Panc1 (cell line): ENCODE measurements at regions not wholly inside any gene's neighbourhood (a gene's known extent, or its start where the extent isn't known, plus 50 kb on each side); places are given as distances from the start of the nearest gene placed in this dataset.

ENCODE experiments used
- POLR2AphosphoS5 ChIP-seq: IDR thresholded peaks from 2 replicates; pipeline ENCODE4 v1.6.1; 2012; ENCODE audit warnings: mild to moderate bottlenecking, low read depth, low read length, moderate library complexity
- SIN3A ChIP-seq: IDR thresholded peaks from 2 replicates; pipeline ENCODE4 v1.6.1; 2012; ENCODE audit warnings: low read depth, mild to moderate bottlenecking, low read length, moderate library complexity, borderline replicate concordance; ENCODE audit not compliant: insufficient read depth
- TF ChIP-seq, protein P1 (sequence below): fragments of 450-650 bp; IDR thresholded peaks from 2 replicates; pipeline ENCODE4 v1.5.1; 2017; ENCODE audit warnings: mild to moderate bottlenecking

DNA sequence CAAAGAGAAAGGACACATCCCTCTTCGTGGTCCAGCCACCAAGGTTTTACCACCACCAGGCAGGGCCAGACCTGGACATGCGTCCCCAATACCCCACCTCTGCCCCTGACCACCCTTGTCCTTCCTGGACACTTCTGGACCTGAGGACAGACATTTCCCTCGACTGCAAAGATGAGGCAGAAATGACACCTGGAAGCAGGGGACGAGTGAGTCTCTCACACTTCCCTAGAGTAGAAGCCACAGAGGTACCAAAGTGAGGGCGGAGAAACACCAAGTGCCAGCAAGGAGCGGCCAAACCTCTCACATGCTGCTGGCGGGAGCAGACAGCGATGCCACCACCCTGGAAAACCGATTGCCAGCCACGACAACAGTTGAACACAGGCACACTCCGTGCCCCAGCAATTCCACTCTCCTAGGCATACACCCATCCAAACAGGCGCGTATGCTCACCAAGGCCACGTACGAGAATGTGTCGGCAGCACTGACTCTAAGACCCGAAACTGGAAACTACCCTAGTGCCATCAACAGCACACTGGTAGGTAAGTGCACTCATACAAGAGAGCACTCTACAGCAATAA is 207.0 kb upstream of the NSMCE3 start:
- TF ChIP-seq, protein P1, sequence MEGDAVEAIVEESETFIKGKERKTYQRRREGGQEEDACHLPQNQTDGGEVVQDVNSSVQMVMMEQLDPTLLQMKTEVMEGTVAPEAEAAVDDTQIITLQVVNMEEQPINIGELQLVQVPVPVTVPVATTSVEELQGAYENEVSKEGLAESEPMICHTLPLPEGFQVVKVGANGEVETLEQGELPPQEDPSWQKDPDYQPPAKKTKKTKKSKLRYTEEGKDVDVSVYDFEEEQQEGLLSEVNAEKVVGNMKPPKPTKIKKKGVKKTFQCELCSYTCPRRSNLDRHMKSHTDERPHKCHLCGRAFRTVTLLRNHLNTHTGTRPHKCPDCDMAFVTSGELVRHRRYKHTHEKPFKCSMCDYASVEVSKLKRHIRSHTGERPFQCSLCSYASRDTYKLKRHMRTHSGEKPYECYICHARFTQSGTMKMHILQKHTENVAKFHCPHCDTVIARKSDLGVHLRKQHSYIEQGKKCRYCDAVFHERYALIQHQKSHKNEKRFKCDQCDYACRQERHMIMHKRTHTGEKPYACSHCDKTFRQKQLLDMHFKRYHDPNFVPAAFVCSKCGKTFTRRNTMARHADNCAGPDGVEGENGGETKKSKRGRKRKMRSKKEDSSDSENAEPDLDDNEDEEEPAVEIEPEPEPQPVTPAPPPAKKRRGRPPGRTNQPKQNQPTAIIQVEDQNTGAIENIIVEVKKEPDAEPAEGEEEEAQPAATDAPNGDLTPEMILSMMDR: no peak
- TF ChIP-seq POLR2AphosphoS5 (no peak), SIN3A (no peak)
